ENCODE measurements at regions not wholly inside any gene's neighbourhood (a gene's known extent, or its start where the extent isn't known, plus 50 kb on each side); places are given as distances from the start of the nearest gene placed in this dataset.

- H3K4me3 ChIP-seq, result no peak overlapping the region
- H3K36me3 ChIP-seq, result no peaks in the 10 kb centered on the region
- intact Hi-C loops (cut with DNase I; ENCODE audit: low total_unique reads), result no loop called here
- TF ChIP-seq POLR2AphosphoS5 (IDR thresholded peaks at IDR 0.05) (no peak), POLR2A (IDR thresholded peaks at IDR 0.05) (no peak), CTCF (IDR thresholded peaks at IDR 0.05 in 8 of 11, conservative IDR thresholded peaks at IDR 0.05 in 3 of 11) (no peak)
- peaks cover 0 to 15% (median 0%) of the 10 kb centered on the region in 8 donors for H3K9me3 ChIP-seq
- no peaks in the 10 kb centered on the region for H3K27me3 ChIP-seq (replicated peaks in 1 of 7)
- WGBS, 5 donors, result 54 to 64% (median 58%) methylated on average over 16 to 18 of the region's 18 CpGs
- H3K27ac ChIP-seq, result no peak overlapping the region
- no peak for DNase-seq
- H3K4me1 ChIP-seq, result no peaks in the 10 kb centered on the region
Observed at GRCh38 chr16:51875834-51876600, 670.9 kb downstream of the TOX3 start.

- Histone ChIP-seq H3K4me1 (no peaks in the 10 kb centered on the region), H3K9me3 (peaks cover 0 to 15% (median 0%) of the 10 kb centered on the region in 8 donors), H3K27ac (no peak overlapping the region), H3K27me3 (replicated peaks in 1 of 7) (no peaks in the 10 kb centered on the region), H3K4me3 (no peak overlapping the region), H3K36me3 (no peaks in the 10 kb centered on the region)
- intact Hi-C loops (cut with DNase I; ENCODE audit: low total_unique reads), result no loop called here
- no peak for TF ChIP-seq POLR2A (IDR thresholded peaks at IDR 0.05)
- no peak for TF ChIP-seq POLR2AphosphoS5 (IDR thresholded peaks at IDR 0.05)
- TF ChIP-seq CTCF (IDR thresholded peaks at IDR 0.05 in 8 of 11, conservative IDR thresholded peaks at IDR 0.05 in 3 of 11), result no peak
- DNase-seq, result no peak
Observed at GRCh38 chr16:51872524-51872923, 674.4 kb downstream of the TOX3 start.

GRCh38 chr16:51870296-51870854 lies 676.6 kb downstream of the TOX3 start:
- no peak for DNase-seq
- TF ChIP-seq POLR2AphosphoS5 (IDR thresholded peaks at IDR 0.05) (no peak), CTCF (IDR thresholded peaks at IDR 0.05 in 8 of 11, conservative IDR thresholded peaks at IDR 0.05 in 3 of 11) (no peak), POLR2A (IDR thresholded peaks at IDR 0.05) (no peak)
- Histone ChIP-seq H3K36me3 (no peaks in the 10 kb centered on the region), H3K27me3 (replicated peaks in 1 of 7) (no peaks in the 10 kb centered on the region), H3K4me1 (no peaks in the 10 kb centered on the region), H3K4me3 (no peak overlapping the region), H3K27ac (no peak overlapping the region), H3K9me3 (peaks cover 0 to 7% (median 0%) of the 10 kb centered on the region in 8 donors)
- intact Hi-C loops (cut with DNase I; ENCODE audit: low total_unique reads), result no loop called here
- WGBS, 5 donors, result 67 to 81% (median 74%) methylated on average over 2 of the region's 2 CpGs

GRCh38 chr16:51869176-51869575 lies 677.8 kb downstream of the TOX3 start:
- no peak overlapping the region for H3K4me3 ChIP-seq
- H3K27ac ChIP-seq, result no peak overlapping the region
- TF ChIP-seq POLR2A (IDR thresholded peaks at IDR 0.05) (no peak), POLR2AphosphoS5 (IDR thresholded peaks at IDR 0.05) (no peak), CTCF (IDR thresholded peaks at IDR 0.05 in 8 of 11, conservative IDR thresholded peaks at IDR 0.05 in 3 of 11) (no peak)
- intact Hi-C loops (cut with DNase I; ENCODE audit: low total_unique reads), result no loop called here
- no peak for DNase-seq
- WGBS, 5 donors, result 85 to 92% (median 89%) methylated on average over 1 of the region's 1 CpG
- no peaks in the 10 kb centered on the region for H3K9me3 ChIP-seq
- H3K4me1 ChIP-seq, result no peaks in the 10 kb centered on the region
- no peaks in the 10 kb centered on the region for H3K27me3 ChIP-seq (replicated peaks in 1 of 7)
- H3K36me3 ChIP-seq, result no peaks in the 10 kb centered on the region
